Esophagus squamous epithelium (tissue), 5 donors: ENCODE measurements at regions not wholly inside any gene's neighbourhood (a gene's known extent, or its start where the extent isn't known, plus 50 kb on each side); places are given as distances from the start of the nearest gene placed in this dataset.

Experiments
- DNase-seq: peaks from one replicate; lab custom pipeline; 2025; lab: John Stamatoyannopoulos, UW
- H3K27ac ChIP-seq, 4 donors: fragments of 200-600 bp; sonication (generic); one replicate each; pipeline ENCODE4 v1.5.1; 2016 to 2019; ENCODE audit warnings: mild to moderate bottlenecking in 1 of 4
- H3K27me3 ChIP-seq, 4 donors: fragments of 200-600 bp; sonication (generic); 1 replicate in 3 of 4; 2 replicates in 1 of 4; pipeline versions ENCODE4 v1.5.1 to v1.6.0; 2017 to 2021; ENCODE audit warnings: antibody characterized with exemption in 1 of 4
- H3K36me3 ChIP-seq, 3 donors: fragments of 200-600 bp; sonication (generic); one replicate each; pipeline ENCODE4 v1.5.1; 2016 to 2019
- H3K4me1 ChIP-seq, 3 donors: fragments of 200-600 bp; sonication (generic); one replicate each; pipeline ENCODE4 v1.5.1; 2017 to 2019
- H3K4me3 ChIP-seq, 4 donors: fragments of 200-600 bp; sonication (generic); 1 replicate in 3 of 4; 2 replicates in 1 of 4; pipeline ENCODE4 v1.5.1; 2016 to 2019; ENCODE audit warnings: mild to moderate bottlenecking in 2 of 4, moderate library complexity in 1 of 4
- H3K9me3 ChIP-seq, 3 donors: fragments of 200-600 bp; sonication (generic); one replicate each; pipeline ENCODE4 v1.5.1; 2016 to 2019
- POLR2A ChIP-seq, 4 donors: fragments of 450-650 bp; IDR thresholded peaks; one replicate each; pipeline ENCODE4 v1.6.1; 2017; ENCODE audit warnings: antibody characterized with exemption in 4 of 4, mild to moderate bottlenecking in 4 of 4, moderate library complexity in 3 of 4
- WGBS, 2 donors: methylation state at CpG; one replicate each; pipeline ENCODE4 v1.1.5; 2018; 5-methylcytosine and 5-hydroxymethylcytosine counted together
- intact Hi-C: fragments of 100-400 bp; cut with DNase I; formaldehyde crosslinking; loops from one replicate; pipeline ENCODE4 v1.15.0; 2022
- TF ChIP-seq, protein P1 (sequence below), 6 experiments: fragments of 450-650 bp in 4 of 6; fragments of 200-600 bp in 2 of 6; sonication (generic) in 2 of 6; IDR thresholded peaks; one replicate each; pipeline ENCODE4 v1.5.1; 2016 to 2019; ENCODE audit warnings: antibody characterized with exemption in 6 of 6, mild to moderate bottlenecking in 4 of 6, moderate library complexity in 4 of 6
- donor health status: DM: yes; HTN: yes; CAD: no.

DNA sequence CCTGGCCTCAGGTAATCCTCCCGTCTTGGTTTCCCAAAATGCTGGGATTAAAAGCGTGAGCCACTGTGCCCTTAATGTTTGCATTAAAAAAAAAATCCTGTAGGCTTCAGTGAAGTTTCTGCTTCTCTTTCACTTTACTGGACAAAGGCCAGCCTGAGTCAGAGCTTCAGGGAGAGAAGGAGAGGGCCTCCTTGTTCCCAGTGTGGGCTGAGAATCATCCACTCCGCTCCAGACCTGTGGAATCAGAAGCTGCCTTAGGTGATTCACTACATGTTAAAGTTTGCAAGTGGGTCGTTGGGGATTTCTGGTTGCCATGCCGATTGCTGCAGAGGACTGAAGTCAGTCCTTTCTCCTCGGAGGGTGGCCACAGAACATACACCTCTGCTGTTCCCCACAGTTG is 113.3 kb upstream of the EEF1E1 start:
- 28 to 52% methylated on average over 4 to 6 of the region's 6 CpGs for WGBS, 2 donors
- Histone ChIP-seq H3K27ac (no peak overlapping the region), H3K9me3 (no peaks in the 10 kb centered on the region), H3K27me3 (peaks cover 0 to 17% (median 0%) of the 10 kb centered on the region in 4 donors), H3K4me1 (no peaks in the 10 kb centered on the region), H3K36me3 (no peaks in the 10 kb centered on the region), H3K4me3 (no peak overlapping the region)
- intact Hi-C loops = no loop called here
- DNase-seq = no peak
- TF ChIP-seq, protein P1, sequence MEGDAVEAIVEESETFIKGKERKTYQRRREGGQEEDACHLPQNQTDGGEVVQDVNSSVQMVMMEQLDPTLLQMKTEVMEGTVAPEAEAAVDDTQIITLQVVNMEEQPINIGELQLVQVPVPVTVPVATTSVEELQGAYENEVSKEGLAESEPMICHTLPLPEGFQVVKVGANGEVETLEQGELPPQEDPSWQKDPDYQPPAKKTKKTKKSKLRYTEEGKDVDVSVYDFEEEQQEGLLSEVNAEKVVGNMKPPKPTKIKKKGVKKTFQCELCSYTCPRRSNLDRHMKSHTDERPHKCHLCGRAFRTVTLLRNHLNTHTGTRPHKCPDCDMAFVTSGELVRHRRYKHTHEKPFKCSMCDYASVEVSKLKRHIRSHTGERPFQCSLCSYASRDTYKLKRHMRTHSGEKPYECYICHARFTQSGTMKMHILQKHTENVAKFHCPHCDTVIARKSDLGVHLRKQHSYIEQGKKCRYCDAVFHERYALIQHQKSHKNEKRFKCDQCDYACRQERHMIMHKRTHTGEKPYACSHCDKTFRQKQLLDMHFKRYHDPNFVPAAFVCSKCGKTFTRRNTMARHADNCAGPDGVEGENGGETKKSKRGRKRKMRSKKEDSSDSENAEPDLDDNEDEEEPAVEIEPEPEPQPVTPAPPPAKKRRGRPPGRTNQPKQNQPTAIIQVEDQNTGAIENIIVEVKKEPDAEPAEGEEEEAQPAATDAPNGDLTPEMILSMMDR (IDR thresholded peaks at IDR 0.05) = no peak
- TF ChIP-seq POLR2A (IDR thresholded peaks at IDR 0.05) = no peak

DNA sequence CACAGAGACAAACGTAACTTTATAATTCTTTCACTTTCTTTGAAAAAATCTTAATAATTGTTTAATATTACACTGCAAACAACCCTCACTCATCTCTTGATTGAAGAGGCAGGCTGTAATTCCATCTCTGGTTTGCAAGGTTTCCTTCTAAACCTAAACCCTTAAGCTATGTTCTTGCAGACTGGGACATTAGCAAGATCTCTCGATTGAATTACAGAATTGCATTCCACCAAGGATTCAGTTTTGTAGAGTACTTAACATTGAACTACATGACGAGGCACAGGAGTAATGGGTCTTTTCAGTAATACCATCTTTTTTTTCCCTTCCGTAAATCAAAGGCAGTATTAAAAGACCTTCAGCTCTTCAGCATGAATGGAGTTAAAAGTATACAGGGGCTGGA is 111.6 kb upstream of the EEF1E1 start:
- 68 to 78% methylated on average over 4 of the region's 4 CpGs for WGBS, 2 donors
- intact Hi-C loops = no loop called here
- Histone ChIP-seq H3K4me3 (no peak overlapping the region), H3K27me3 (peaks cover 0 to 17% (median 0%) of the 10 kb centered on the region in 4 donors), H3K9me3 (no peaks in the 10 kb centered on the region), H3K36me3 (no peaks in the 10 kb centered on the region), H3K4me1 (no peaks in the 10 kb centered on the region), H3K27ac (no peak overlapping the region)
- no peak for TF ChIP-seq POLR2A (IDR thresholded peaks at IDR 0.05)
- TF ChIP-seq, protein P1 (IDR thresholded peaks at IDR 0.05) = no peak
- no peak for DNase-seq

DNA sequence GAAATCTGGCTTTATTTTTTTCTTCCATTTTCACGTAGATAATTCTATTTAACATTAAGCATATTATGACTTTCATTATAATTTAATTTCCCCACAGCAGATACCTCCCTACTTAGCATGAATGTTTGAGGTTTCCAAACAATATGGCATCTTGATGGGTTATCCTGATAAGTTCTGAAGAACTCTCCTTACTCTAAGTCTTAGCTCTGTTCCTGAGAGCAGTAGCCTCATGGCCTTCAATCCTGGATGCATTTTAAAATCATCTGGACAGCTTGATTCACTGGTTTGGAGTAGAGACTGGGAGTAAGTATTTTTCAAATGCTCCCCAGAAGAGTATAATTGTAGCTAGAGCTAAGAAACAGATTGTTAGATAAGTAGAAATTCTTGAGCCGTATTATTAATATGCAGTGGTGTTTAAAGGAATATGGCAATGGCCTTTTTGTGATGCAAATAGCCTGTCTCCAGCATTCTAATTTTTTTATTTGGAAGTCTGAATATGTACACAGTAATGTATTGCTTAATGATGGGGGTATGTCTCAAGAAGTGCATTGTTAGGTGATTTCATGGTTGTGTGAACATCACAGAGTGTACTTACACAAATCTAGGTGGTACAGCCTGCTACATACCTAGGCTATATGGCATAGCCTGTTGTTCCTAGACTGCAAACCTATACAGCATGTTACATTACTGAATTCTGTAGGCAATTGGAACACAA is 110.5 kb upstream of the EEF1E1 start:
- H3K9me3 ChIP-seq = no peaks in the 10 kb centered on the region
- no peaks in the 10 kb centered on the region for H3K4me1 ChIP-seq
- H3K27ac ChIP-seq = no peak overlapping the region
- peaks cover 0 to 16% (median 0%) of the 10 kb centered on the region in 4 donors for H3K27me3 ChIP-seq
- intact Hi-C loops = no loop called here
- no peak overlapping the region for H3K4me3 ChIP-seq
- 88 to 97% methylated on average over 2 of the region's 2 CpGs for WGBS, 2 donors
- H3K36me3 ChIP-seq = no peaks in the 10 kb centered on the region
- TF ChIP-seq, protein P1 (IDR thresholded peaks at IDR 0.05) = no peak
- no peak for TF ChIP-seq POLR2A (IDR thresholded peaks at IDR 0.05)
- no peak for DNase-seq

DNA sequence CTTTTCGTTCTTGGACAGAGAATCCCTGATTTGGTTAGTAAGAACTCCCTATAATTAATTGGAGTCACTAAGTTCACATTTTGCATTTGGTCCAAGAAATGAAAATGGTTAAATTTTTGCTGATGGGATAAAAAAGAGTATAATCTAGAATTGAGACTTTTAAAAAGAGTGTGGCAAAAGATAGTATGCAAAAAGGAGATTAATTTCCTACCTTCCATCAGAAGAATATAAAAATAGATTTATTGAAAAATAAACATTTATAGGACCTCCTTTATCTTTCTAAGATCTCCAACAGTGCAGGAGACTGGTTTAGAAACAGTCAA is 105.5 kb upstream of the EEF1E1 start:
- Histone ChIP-seq H3K4me1 (no peaks in the 10 kb centered on the region), H3K27me3 (no peaks in the 10 kb centered on the region), H3K9me3 (no peaks in the 10 kb centered on the region), H3K4me3 (no peak overlapping the region), H3K36me3 (no peaks in the 10 kb centered on the region), H3K27ac (no peak overlapping the region)
- 73 to 80% methylated on average over 1 of the region's 1 CpG for WGBS, 2 donors
- no peak for DNase-seq
- TF ChIP-seq, protein P1 (IDR thresholded peaks at IDR 0.05) = no peak
- no peak for TF ChIP-seq POLR2A (IDR thresholded peaks at IDR 0.05)
- intact Hi-C loops = no loop called here

DNA sequence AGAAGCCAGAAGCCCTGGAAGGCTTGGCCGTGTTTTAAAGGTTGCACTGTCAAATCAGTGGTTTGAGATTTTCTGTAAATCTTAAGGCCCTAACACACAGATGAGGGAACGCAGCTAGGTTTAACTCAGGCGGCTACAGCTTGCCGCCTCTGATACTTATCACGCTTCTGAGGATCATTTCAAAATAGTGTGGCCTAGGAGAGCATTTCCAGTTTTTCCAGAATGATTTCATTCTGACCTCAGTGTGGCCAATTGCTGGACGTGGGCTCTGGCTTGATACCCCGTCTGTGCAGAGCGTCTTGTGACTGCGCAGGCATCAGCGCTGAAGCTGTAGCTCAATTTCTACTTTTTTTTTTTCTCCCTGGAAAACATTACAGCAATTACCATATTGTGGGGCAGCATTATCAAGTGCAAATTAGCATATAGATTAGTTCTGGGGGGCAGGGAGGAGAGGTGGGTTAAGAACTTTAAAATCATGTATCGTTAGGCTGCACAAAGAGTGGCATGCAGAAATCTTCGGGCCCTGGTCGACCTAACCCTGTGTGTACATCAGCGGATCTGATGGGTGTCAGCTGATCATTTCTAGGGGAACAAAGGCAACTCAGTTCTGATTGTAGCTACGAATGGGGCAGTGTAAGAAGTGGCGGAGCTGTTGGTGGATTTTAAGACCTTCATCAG is 105.0 kb upstream of the EEF1E1 start:
- Histone ChIP-seq H3K9me3 (no peaks in the 10 kb centered on the region), H3K27me3 (no peaks in the 10 kb centered on the region), H3K4me1 (no peaks in the 10 kb centered on the region), H3K4me3 (no peak overlapping the region), H3K27ac (no peak overlapping the region), H3K36me3 (no peaks in the 10 kb centered on the region)
- DNase-seq = no peak
- intact Hi-C loops = no loop called here
- WGBS, 2 donors = 83 to 89% methylated on average over 14 to 15 of the region's 16 CpGs
- TF ChIP-seq POLR2A (IDR thresholded peaks at IDR 0.05) = no peak
